HCT116 (cell line): ENCODE measurements at regions not wholly inside any gene's neighbourhood (a gene's known extent, or its start where the extent isn't known, plus 50 kb on each side); places are given as distances from the start of the nearest gene placed in this dataset.

Experiments used
- ATAC-seq: fragments of 200-7000 bp; cut with Tn5 transposase; 2 replicates; pipeline ENCODE4 v1.9.1; 2020; ENCODE audit warnings: mild to moderate bottlenecking, moderate library complexity
- BruUV-seq: library from RNA; stranded (reverse); fragments of 400-500 nt; replicated peaks from 2 replicates; lab custom pipeline; 2021; lab: Mats Ljungman, UMichigan
- CTCF ChIA-PET: fragments of 300-600 bp; sonication (Branson Sonifier 250); formaldehyde crosslinking; loops from one replicate; lab custom pipeline; 2021; ENCODE audit warnings: antibody characterized with exemption; lab: Charles Lee
- POLR2A ChIA-PET: fragments of 300-600, 350-600 bp; sonication (Branson Sonifier 250); formaldehyde crosslinking; loops from one replicate; lab custom pipeline; 2021; ENCODE audit warnings: antibody characterized with exemption; lab: Charles Lee
- RAD21 ChIA-PET, 2 experiments: fragments of 300-600 bp; sonication (Branson Sonifier 250); formaldehyde crosslinking; loops; one replicate each; lab custom pipeline; 2023; ENCODE audit warnings: low total read pairs in 2 of 2; ENCODE audit not compliant: uncharacterized antibody in 2 of 2, unreplicated experiment in 2 of 2, low non-redundant PET in 1 of 2; lab: Charles Lee
- DNase-seq: peaks from one replicate; pipeline ENCODE4 v3.0.0-alpha.2; 2010; ENCODE audit warnings: low read depth, low spot score
- H2AFZ ChIP-seq: fragments of 200-600 bp; shearing (Covaris generic), sonication (generic); 2 replicates; pipeline ENCODE4 v1.6.1; 2017; ENCODE audit warnings: low read depth, mixed run types, mixed read lengths, antibody characterized with exemption, low read length; ENCODE audit not compliant: poor library complexity, severe bottlenecking
- H3K27ac ChIP-seq: 2 replicates; pipeline ENCODE4 v1.5.1; 2012; ENCODE audit warnings: low read depth, low read length
- H3K27me3 ChIP-seq: fragments of 200-600 bp; sonication (generic); 2 replicates; pipeline ENCODE4 v1.6.1; 2016; ENCODE audit warnings: mixed run types, low read length, mixed read lengths; ENCODE audit not compliant: insufficient read depth
- H3K36me3 ChIP-seq, 2 experiments: fragments of 200-500 bp in 1 of 2; fragments of 200-600 bp in 1 of 2; sonication (Bioruptor generic) in 1 of 2; sonication (generic) in 1 of 2; 2 replicates each; pipeline versions ENCODE4 v1.5.1 to v1.6.1; 2014 to 2016; ENCODE audit warnings: low read length in 2 of 2, inconsistent platforms in 1 of 2, mixed read lengths in 1 of 2, mixed run types in 1 of 2; ENCODE audit not compliant: insufficient read depth in 2 of 2, control insufficient read depth in 1 of 2
- H3K4me1 ChIP-seq, 2 experiments: fragments of 200-600 bp in 1 of 2; sonication (generic) in 1 of 2; 2 replicates each; pipeline versions ENCODE4 v1.5.1 to v1.6.1; 2012 to 2017; ENCODE audit warnings: low read length in 2 of 2, inconsistent platforms in 1 of 2, mild to moderate bottlenecking in 1 of 2, mixed read lengths in 1 of 2, mixed run types in 1 of 2, moderate library complexity in 1 of 2; ENCODE audit not compliant: insufficient read depth in 2 of 2, control insufficient read depth in 1 of 2
- H3K4me2 ChIP-seq: fragments of 200-600 bp; sonication (generic); 2 replicates; pipeline ENCODE4 v1.6.1; 2017; ENCODE audit warnings: mixed run types, low read length, mixed read lengths
- H3K4me3 ChIP-seq, 2 experiments: fragments of 200-600 bp in 1 of 2; sonication (generic) in 1 of 2; replicated peaks in 1 of 2; 2 replicates each; pipeline ENCODE4 v1.5.1; 2011 to 2016; ENCODE audit warnings: low read length in 2 of 2, control low read depth in 1 of 2, low read depth in 1 of 2, mild to moderate bottlenecking in 1 of 2, mixed read lengths in 1 of 2, mixed run types in 1 of 2
- H3K79me2 ChIP-seq: fragments of 200-600 bp; sonication (generic); 2 replicates; pipeline ENCODE4 v1.6.1; 2017; ENCODE audit warnings: mild to moderate bottlenecking, mixed run types, low read length, moderate library complexity, mixed read lengths; ENCODE audit not compliant: insufficient read depth
- H3K9ac ChIP-seq: fragments of 200-600 bp; sonication (generic); 2 replicates; pipeline ENCODE4 v1.6.1; 2016; ENCODE audit warnings: low read length, mixed read lengths
- H3K9me2 ChIP-seq: fragments of 200-600 bp; sonication (generic), shearing (Covaris generic); 2 replicates; pipeline ENCODE4 v1.6.1; 2017; ENCODE audit warnings: mixed run types, mild to moderate bottlenecking, moderate library complexity; ENCODE audit not compliant: insufficient read depth
- H3K9me3 ChIP-seq, 2 experiments: fragments of 200-500 bp in 1 of 2; fragments of 200-600 bp in 1 of 2; sonication (Bioruptor generic) in 1 of 2; sonication (generic) in 1 of 2; 2 replicates each; pipeline ENCODE4 v1.6.1; 2014 to 2017; ENCODE audit warnings: low read length in 2 of 2, mixed read lengths in 2 of 2, inconsistent platforms in 1 of 2, low read depth in 1 of 2, mild to moderate bottlenecking in 1 of 2, mixed run types in 1 of 2, moderate library complexity in 1 of 2; ENCODE audit not compliant: control insufficient read depth in 1 of 2, insufficient read depth in 1 of 2
- H4K20me1 ChIP-seq: fragments of 200-600 bp; sonication (generic), shearing (Covaris generic); 2 replicates; pipeline ENCODE4 v1.6.1; 2017; ENCODE audit warnings: mixed run types, mild to moderate bottlenecking, moderate library complexity; ENCODE audit not compliant: insufficient read depth
- ATF3 ChIP-seq: IDR thresholded peaks from 2 replicates; pipeline ENCODE4 v1.6.1; 2012
- CBX3 ChIP-seq: IDR thresholded peaks from 2 replicates; pipeline ENCODE4 v1.6.1; 2012; ENCODE audit warnings: low read depth
- CTCF ChIP-seq, 3 experiments: fragments of 200-600 bp in 1 of 3; sonication (generic) in 1 of 3; IDR thresholded peaks in 2 of 3; conservative IDR thresholded peaks in 1 of 3; 2 replicates each; pipeline ENCODE4 v1.5.1; 2012 to 2017; ENCODE audit warnings: low read depth in 2 of 3, low read length in 2 of 3, antibody characterized with exemption in 1 of 3, borderline replicate concordance in 1 of 3, control low read depth in 1 of 3, mild to moderate bottlenecking in 1 of 3, mixed read lengths in 1 of 3, mixed run types in 1 of 3, moderate library complexity in 1 of 3; ENCODE audit not compliant: insufficient read depth in 1 of 3
- EGR1 ChIP-seq: IDR thresholded peaks from 2 replicates; pipeline ENCODE4 v1.6.1; 2012; ENCODE audit warnings: low read depth
- FOSL1 ChIP-seq: IDR thresholded peaks from 2 replicates; pipeline ENCODE4 v1.6.1; 2012; ENCODE audit warnings: low read depth
- MAX ChIP-seq: IDR thresholded peaks from 2 replicates; pipeline ENCODE4 v1.6.1; 2012
- RAD21 ChIP-seq: IDR thresholded peaks from 2 replicates; pipeline ENCODE4 v1.6.1; 2012; ENCODE audit warnings: low read depth, mild to moderate bottlenecking
- REST ChIP-seq: IDR thresholded peaks from 2 replicates; pipeline ENCODE4 v1.6.1; 2012; ENCODE audit warnings: low read depth
- SIN3A ChIP-seq: IDR thresholded peaks from 2 replicates; pipeline ENCODE4 v1.6.1; 2012; ENCODE audit warnings: low read depth
- YY1 ChIP-seq: IDR thresholded peaks from 2 replicates; pipeline ENCODE4 v1.6.1; 2011; ENCODE audit warnings: low read length, low read depth, moderate library complexity, mild to moderate bottlenecking; ENCODE audit not compliant: insufficient replicate concordance; ENCODE audit errors: extremely low read depth
- ZBTB33 ChIP-seq: IDR thresholded peaks from 2 replicates; pipeline ENCODE4 v1.6.1; 2011; ENCODE audit warnings: mild to moderate bottlenecking, low read length, moderate library complexity; ENCODE audit not compliant: insufficient replicate concordance; ENCODE audit errors: extremely low read depth
- ZFX ChIP-seq: fragments of 450-650 bp; IDR thresholded peaks from 2 replicates; pipeline ENCODE4 v1.6.1; 2017
- intact Hi-C: fragments of 100-400 bp; cut with micrococcal nuclease; formaldehyde crosslinking; loops from 2 replicates; pipeline ENCODE4 v1.10.0; 2022

- no peaks in the 10 kb centered on the region for H3K9me3 ChIP-seq
- intact Hi-C loops = no loop called here
- TF ChIP-seq SIN3A (no peak), ATF3 (no peak), MAX (no peak), YY1 (no peak), ZBTB33 (no peak), CTCF (IDR thresholded peaks at IDR 0.05 in 2 of 3, conservative IDR thresholded peaks at IDR 0.05 in 1 of 3; ENCODE audit: borderline replicate concordance in 1 of 3, insufficient read depth in 1 of 3, low read depth in 2 of 3, low read length in 2 of 3) (no peak), ZFX (no peak), EGR1 (no peak), FOSL1 (no peak), CBX3 (no peak), REST (no peak), RAD21 (no peak)
- TF ChIP-seq, all 23 proteins: peak for 0
- ATAC-seq = no peak
- DNase-seq = no peak
- Histone ChIP-seq H3K4me1 (peaks cover 3 to 19% of the 10 kb centered on the region in 2 experiments; a peak in 2 of 4 replicates), H3K9me2 (no peaks in the 10 kb centered on the region), H3K27ac (no peak overlapping the region), H3K9ac (no peak overlapping the region), H3K27me3 (no peaks in the 10 kb centered on the region), H4K20me1 (no peaks in the 10 kb centered on the region), H3K79me2 (no peaks in the 10 kb centered on the region), H3K36me3 (no peaks in the 10 kb centered on the region), H2AFZ (no peak overlapping the region), H3K4me2 (peak overlapping the region; percentile 10; the same call in 1 of the 2 replicates), H3K4me3 (no peak overlapping the region)
- ChIA-PET POLR2A (no interaction called here), CTCF (no interaction called here), RAD21 (no interaction called here)
- BruUV-seq = no TSS peak
Observed at GRCh38 chr1:56331892-56332567, 247.3 kb downstream of the PLPP3 start.
